ENCODE measurements at regions not wholly inside any gene's neighbourhood (a gene's known extent, or its start where the extent isn't known, plus 50 kb on each side); places are given as distances from the start of the nearest gene placed in this dataset.

DNA sequence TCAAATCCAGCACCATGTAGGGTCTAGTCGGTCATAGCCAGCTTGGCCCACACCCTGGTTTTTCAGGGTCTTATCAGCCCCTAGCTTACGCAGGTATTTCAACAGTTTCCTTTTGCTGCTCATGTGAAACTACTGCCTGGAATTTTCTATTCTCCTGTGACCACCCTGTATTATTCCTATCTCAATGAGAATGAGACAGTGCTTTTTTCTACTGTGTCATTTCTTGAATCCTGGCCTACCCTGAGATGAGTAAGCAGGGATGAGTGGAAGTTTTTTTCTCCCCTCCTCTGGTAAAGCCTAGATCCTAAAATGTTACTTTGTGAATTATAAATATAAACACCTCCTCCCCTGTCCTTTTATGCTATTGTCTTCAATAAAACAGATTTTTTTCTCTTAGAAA, 62.7 kb upstream of the ARID2 start:
- H3K27me3 Mint-ChIP-seq (ENCODE audit: low read depth), result no peaks in the 10 kb centered on the region
- H3K4me1 Mint-ChIP-seq, result no peaks in the 10 kb centered on the region
- H3K27ac Mint-ChIP-seq, result no peak overlapping the region
- no peaks in the 10 kb centered on the region for H3K9me3 Mint-ChIP-seq
- no peak overlapping the region for H3K4me3 Mint-ChIP-seq
- H3K36me3 Mint-ChIP-seq (ENCODE audit: low read depth), result no peaks in the 10 kb centered on the region
- TF ChIP-seq, protein P1, sequence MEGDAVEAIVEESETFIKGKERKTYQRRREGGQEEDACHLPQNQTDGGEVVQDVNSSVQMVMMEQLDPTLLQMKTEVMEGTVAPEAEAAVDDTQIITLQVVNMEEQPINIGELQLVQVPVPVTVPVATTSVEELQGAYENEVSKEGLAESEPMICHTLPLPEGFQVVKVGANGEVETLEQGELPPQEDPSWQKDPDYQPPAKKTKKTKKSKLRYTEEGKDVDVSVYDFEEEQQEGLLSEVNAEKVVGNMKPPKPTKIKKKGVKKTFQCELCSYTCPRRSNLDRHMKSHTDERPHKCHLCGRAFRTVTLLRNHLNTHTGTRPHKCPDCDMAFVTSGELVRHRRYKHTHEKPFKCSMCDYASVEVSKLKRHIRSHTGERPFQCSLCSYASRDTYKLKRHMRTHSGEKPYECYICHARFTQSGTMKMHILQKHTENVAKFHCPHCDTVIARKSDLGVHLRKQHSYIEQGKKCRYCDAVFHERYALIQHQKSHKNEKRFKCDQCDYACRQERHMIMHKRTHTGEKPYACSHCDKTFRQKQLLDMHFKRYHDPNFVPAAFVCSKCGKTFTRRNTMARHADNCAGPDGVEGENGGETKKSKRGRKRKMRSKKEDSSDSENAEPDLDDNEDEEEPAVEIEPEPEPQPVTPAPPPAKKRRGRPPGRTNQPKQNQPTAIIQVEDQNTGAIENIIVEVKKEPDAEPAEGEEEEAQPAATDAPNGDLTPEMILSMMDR (IDR thresholded peaks at IDR 0.05; ENCODE audit: unreplicated experiment in 3 of 3), result no peak

DNA sequence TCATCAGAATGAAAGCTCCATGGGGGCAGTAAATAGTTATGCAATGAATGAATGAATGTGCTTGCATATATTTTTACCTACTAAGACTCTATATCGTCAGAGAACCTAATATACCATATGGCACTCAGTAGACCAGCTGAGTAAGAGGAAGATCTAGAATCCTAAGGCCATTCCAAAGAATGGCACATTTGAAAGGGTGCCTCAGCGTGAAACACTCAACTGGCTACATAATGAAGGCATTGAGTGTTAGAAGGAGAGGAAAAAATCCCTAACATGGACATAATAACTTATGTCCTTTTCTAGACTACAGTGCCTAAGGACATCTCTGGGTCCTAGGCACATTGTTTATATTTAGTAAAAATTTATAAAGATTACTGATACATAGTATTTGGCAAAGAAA, 61.7 kb upstream of the ARID2 start:
- TF ChIP-seq, protein P1 (IDR thresholded peaks at IDR 0.05; ENCODE audit: unreplicated experiment in 3 of 3), result no peak
- Mint-ChIP-seq H3K9me3 (no peaks in the 10 kb centered on the region), H3K36me3 (ENCODE audit: low read depth) (no peaks in the 10 kb centered on the region), H3K4me1 (no peaks in the 10 kb centered on the region), H3K27ac (no peak overlapping the region), H3K27me3 (ENCODE audit: low read depth) (no peaks in the 10 kb centered on the region), H3K4me3 (no peak overlapping the region)

DNA sequence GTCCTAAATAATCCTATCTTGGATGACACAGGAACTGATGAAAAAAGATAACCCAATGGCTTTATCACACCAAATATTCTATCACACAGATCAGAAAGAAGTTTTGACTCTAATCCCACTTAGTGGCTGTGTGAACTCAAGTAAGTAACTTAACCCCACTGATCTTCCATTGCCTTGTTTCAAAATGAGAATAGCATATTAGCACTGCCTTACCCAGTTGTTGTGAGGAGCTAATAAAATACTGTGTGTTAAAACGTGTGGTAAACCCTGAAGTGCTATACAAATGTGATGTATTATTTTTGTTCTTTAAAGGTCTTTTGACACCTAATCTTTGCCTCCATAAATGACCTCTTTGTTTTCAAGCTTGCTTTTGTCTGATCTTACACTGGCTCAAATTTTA, 60.9 kb upstream of the ARID2 start:
- Mint-ChIP-seq H3K27me3 (ENCODE audit: low read depth) (no peaks in the 10 kb centered on the region), H3K27ac (no peak overlapping the region), H3K36me3 (ENCODE audit: low read depth) (no peaks in the 10 kb centered on the region), H3K4me3 (no peak overlapping the region), H3K9me3 (no peaks in the 10 kb centered on the region), H3K4me1 (no peaks in the 10 kb centered on the region)
- TF ChIP-seq, protein P1 (IDR thresholded peaks at IDR 0.05; ENCODE audit: unreplicated experiment in 3 of 3), result no peak

DNA sequence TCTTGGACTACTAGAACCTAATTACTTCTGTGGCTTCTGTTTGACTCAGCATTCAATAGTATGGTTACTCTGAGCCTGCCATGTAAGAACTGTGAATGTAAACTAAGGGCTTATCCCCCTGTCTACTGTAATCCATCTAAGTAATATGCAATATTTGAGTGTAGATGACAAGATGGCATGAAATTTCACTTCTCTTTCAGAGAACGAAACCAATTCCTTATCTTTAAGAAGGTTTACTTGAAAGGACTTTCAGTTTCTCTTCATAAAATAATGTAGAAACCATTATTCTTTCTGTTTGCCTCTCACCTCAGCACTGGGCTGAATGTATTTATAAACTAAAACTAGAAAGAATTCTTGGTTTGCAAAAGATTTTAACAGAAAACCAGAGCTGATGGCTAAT, 60.4 kb upstream of the ARID2 start:
- Mint-ChIP-seq H3K27me3 (ENCODE audit: low read depth) (no peaks in the 10 kb centered on the region), H3K36me3 (ENCODE audit: low read depth) (no peaks in the 10 kb centered on the region), H3K9me3 (no peaks in the 10 kb centered on the region), H3K27ac (no peak overlapping the region), H3K4me3 (no peak overlapping the region), H3K4me1 (no peaks in the 10 kb centered on the region)
- TF ChIP-seq, protein P1 (IDR thresholded peaks at IDR 0.05; ENCODE audit: unreplicated experiment in 3 of 3), result no peak

- TF ChIP-seq, protein P1 (IDR thresholded peaks at IDR 0.05; ENCODE audit: unreplicated experiment in 3 of 3), result no peak
- Mint-ChIP-seq H3K9me3 (no peaks in the 10 kb centered on the region), H3K27ac (no peak overlapping the region), H3K4me1 (no peaks in the 10 kb centered on the region), H3K36me3 (ENCODE audit: low read depth) (no peaks in the 10 kb centered on the region), H3K4me3 (no peak overlapping the region), H3K27me3 (ENCODE audit: low read depth) (no peaks in the 10 kb centered on the region)
These were observed 59.7 kb upstream of the ARID2 start for GRCh38 chr12:45669792-45670191.

DNA sequence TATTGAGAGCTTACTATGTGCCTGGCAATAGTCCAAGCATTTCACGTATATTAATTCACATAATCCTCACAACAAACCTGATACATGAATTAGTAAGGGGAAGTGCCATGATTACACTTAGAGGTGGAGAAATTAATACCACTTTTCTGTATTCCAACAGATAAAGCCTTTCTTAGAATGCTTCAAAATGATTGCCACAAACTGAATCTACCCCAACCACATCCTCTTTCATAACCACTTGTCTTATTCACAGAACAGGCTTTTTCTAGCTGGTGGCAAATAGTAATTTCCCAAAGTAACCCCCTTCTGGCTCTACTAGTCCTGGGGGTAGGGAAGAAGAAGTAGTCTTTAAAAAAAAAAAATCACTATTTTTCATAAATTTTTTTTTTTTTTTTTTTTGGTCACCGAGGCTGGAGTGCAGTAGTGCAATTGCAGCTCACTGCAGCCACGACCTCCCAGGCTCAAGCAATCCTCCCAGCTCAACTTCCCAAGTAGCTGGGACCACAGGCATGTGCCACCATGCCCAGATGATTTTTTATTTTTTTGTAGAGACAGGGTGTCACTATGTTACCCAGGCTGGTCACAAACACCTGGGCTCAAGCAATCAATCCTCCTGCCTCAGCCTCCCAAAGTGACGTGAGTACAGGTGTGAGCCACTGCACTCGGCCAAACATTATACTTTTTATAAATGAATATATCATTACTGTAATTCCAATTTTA, 59.0 kb upstream of the ARID2 start:
- H3K27ac Mint-ChIP-seq, result no peak overlapping the region
- no peaks in the 10 kb centered on the region for H3K4me1 Mint-ChIP-seq
- TF ChIP-seq, protein P1 (IDR thresholded peaks at IDR 0.05; ENCODE audit: unreplicated experiment in 3 of 3), result no peak
- no peaks in the 10 kb centered on the region for H3K36me3 Mint-ChIP-seq (ENCODE audit: low read depth)
- H3K4me3 Mint-ChIP-seq, result no peak overlapping the region
- no peaks in the 10 kb centered on the region for H3K27me3 Mint-ChIP-seq (ENCODE audit: low read depth)
- no peaks in the 10 kb centered on the region for H3K9me3 Mint-ChIP-seq

Data from nephron (organoid).